ENCODE measurements at regions not wholly inside any gene's neighbourhood (a gene's known extent, or its start where the extent isn't known, plus 50 kb on each side); places are given as distances from the start of the nearest gene placed in this dataset.
"Not testable (repeated sequence)": the region's sequence is repeated elsewhere in the genome, so short reads cannot be mapped to it uniquely, and the experiment has no call there.

GRCh38 chr21:35274923-35275322, 225.8 kb upstream of the RUNX1 start:
- no peak for TF ChIP-seq POLR2AphosphoS5 (IDR thresholded peaks at IDR 0.05)
- no peak for TF ChIP-seq EP300 (IDR thresholded peaks at IDR 0.05)
- Histone ChIP-seq H3K27me3 (no peaks in the 10 kb centered on the region), H3K36me3 (no peaks in the 10 kb centered on the region), H3K27ac (no peak overlapping the region), H3K9me3 (no peaks in the 10 kb centered on the region), H3K4me1 (no peaks in the 10 kb centered on the region), H3K4me3 (no peak overlapping the region)
- WGBS, 2 donors: 72 to 75% methylated on average over 7 of the region's 7 CpGs
- DNase-seq (no peak), ATAC-seq (ENCODE audit: low FRiP score in 2 of 2) (no peak)

- DNase-seq (no peak), ATAC-seq (ENCODE audit: low FRiP score in 2 of 2) (no peak)
- Histone ChIP-seq H3K27ac (no peak overlapping the region), H3K27me3 (no peaks in the 10 kb centered on the region), H3K9me3 (no peaks in the 10 kb centered on the region), H3K36me3 (no peaks in the 10 kb centered on the region), H3K4me3 (no peak overlapping the region), H3K4me1 (no peaks in the 10 kb centered on the region)
- 70 to 78% methylated on average over 2 of the region's 2 CpGs for WGBS, 2 donors
- TF ChIP-seq EP300 (IDR thresholded peaks at IDR 0.05) (no peak), CTCF (IDR thresholded peaks at IDR 0.05) (no peak), POLR2AphosphoS5 (IDR thresholded peaks at IDR 0.05) (no peak), POLR2A (IDR thresholded peaks at IDR 0.05) (no peak)
Measured at GRCh38 chr21:35274090-35274489, 225.0 kb upstream of the RUNX1 start.

GRCh38 chr21:35273333-35273732, 224.2 kb upstream of the RUNX1 start:
- DNase-seq (no peak), ATAC-seq (ENCODE audit: low FRiP score in 2 of 2) (no peak)
- WGBS, 2 donors: 49 to 61% methylated on average over 3 of the region's 3 CpGs
- no peak overlapping the region for H3K27ac ChIP-seq
- H3K4me1 ChIP-seq: no peaks in the 10 kb centered on the region
- no peaks in the 10 kb centered on the region for H3K36me3 ChIP-seq
- no peaks in the 10 kb centered on the region for H3K9me3 ChIP-seq
- H3K4me3 ChIP-seq: no peak overlapping the region
- H3K27me3 ChIP-seq: no peaks in the 10 kb centered on the region
- TF ChIP-seq POLR2A (IDR thresholded peaks at IDR 0.05): no peak
- no peak for TF ChIP-seq CTCF (IDR thresholded peaks at IDR 0.05)
- no peak for TF ChIP-seq POLR2AphosphoS5 (IDR thresholded peaks at IDR 0.05)
- no peak for TF ChIP-seq EP300 (IDR thresholded peaks at IDR 0.05)

GRCh38 chr21:35271344-35272118, 222.4 kb upstream of the RUNX1 start:
- not testable (repeated sequence) for H3K36me3 ChIP-seq
- WGBS, 2 donors: 95 to 96% methylated on average over 3 to 4 of the region's 4 CpGs

GRCh38 chr21:35268817-35269216, 219.7 kb upstream of the RUNX1 start:
- H3K4me1 ChIP-seq: no peaks in the 10 kb centered on the region
- DNase-seq (no peak), ATAC-seq (ENCODE audit: low FRiP score in 2 of 2) (no peak)
- no peak overlapping the region for H3K27ac ChIP-seq
- H3K4me3 ChIP-seq: no peak overlapping the region
- 71 to 82% methylated on average over 4 of the region's 4 CpGs for WGBS, 2 donors
- H3K27me3 ChIP-seq: no peaks in the 10 kb centered on the region
- no peaks in the 10 kb centered on the region for H3K9me3 ChIP-seq
- no peak for TF ChIP-seq EP300 (IDR thresholded peaks at IDR 0.05)
- TF ChIP-seq POLR2AphosphoS5 (IDR thresholded peaks at IDR 0.05): no peak
- TF ChIP-seq CTCF (IDR thresholded peaks at IDR 0.05): no peak
- H3K36me3 ChIP-seq: no peaks in the 10 kb centered on the region

More at GRCh38 chr21:35271344-35272118, 222.4 kb upstream of the RUNX1 start:
- not testable (repeated sequence) for H3K27me3 ChIP-seq; ATAC-seq (ENCODE audit: low FRiP score in 2 of 2); H3K4me1 ChIP-seq; H3K9me3 ChIP-seq; DNase-seq; H3K27ac ChIP-seq; H3K4me3 ChIP-seq

GRCh38 chr21:35268261-35268660, 219.2 kb upstream of the RUNX1 start:
- DNase-seq: no peak
- no peak for ATAC-seq (ENCODE audit: low FRiP score in 2 of 2)
- 83 to 86% methylated on average over 1 of the region's 1 CpG for WGBS, 2 donors
- Histone ChIP-seq H3K27me3 (no peaks in the 10 kb centered on the region), H3K27ac (no peak overlapping the region), H3K4me1 (no peaks in the 10 kb centered on the region), H3K36me3 (no peaks in the 10 kb centered on the region), H3K4me3 (no peak overlapping the region), H3K9me3 (no peaks in the 10 kb centered on the region)
- no peak for TF ChIP-seq POLR2AphosphoS5 (IDR thresholded peaks at IDR 0.05)
- TF ChIP-seq EP300 (IDR thresholded peaks at IDR 0.05): no peak
- TF ChIP-seq POLR2A (IDR thresholded peaks at IDR 0.05): no peak
- TF ChIP-seq CTCF (IDR thresholded peaks at IDR 0.05): no peak

Data from upper lobe of left lung (tissue), 6 donors.